Colon (tissue), 2 donors: ENCODE measurements at regions not wholly inside any gene's neighbourhood (a gene's known extent, or its start where the extent isn't known, plus 50 kb on each side); places are given as distances from the start of the nearest gene placed in this dataset.

Source experiments
- FAIRE-seq: peaks from 2 replicates; lab custom pipeline; 2012; peaks lifted over from hg19 to GRCh38; lab: Jason Lieb, UNC
- donor health status: control.
- donor health status: control.

- no peak for FAIRE-seq
These were observed 234.4 kb downstream of the KCNA4 start for GRCh38 chr11:29782447-29782846.

GRCh38 chr11:29781268-29781667 is 235.6 kb downstream of the KCNA4 start:
- no peak for FAIRE-seq

DNA sequence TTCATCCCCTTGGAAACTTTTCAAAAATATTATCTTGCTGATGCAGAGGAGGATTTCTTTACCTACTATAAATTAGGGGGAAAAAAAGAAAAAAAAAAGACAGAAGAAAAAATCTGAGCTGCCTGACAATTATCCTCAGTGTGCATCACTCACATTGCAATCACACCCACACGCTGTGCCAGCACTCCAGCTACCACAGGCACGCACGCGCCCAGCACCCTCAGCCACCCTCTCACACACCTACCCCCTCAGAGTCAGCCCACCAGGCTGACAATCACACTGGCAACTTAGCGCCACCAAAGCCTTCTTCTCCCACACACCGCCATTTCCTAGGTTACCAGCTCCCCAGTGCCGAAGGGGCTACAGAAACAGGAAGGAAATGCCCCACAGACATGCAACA is 236.1 kb downstream of the KCNA4 start:
- FAIRE-seq = no peak

DNA sequence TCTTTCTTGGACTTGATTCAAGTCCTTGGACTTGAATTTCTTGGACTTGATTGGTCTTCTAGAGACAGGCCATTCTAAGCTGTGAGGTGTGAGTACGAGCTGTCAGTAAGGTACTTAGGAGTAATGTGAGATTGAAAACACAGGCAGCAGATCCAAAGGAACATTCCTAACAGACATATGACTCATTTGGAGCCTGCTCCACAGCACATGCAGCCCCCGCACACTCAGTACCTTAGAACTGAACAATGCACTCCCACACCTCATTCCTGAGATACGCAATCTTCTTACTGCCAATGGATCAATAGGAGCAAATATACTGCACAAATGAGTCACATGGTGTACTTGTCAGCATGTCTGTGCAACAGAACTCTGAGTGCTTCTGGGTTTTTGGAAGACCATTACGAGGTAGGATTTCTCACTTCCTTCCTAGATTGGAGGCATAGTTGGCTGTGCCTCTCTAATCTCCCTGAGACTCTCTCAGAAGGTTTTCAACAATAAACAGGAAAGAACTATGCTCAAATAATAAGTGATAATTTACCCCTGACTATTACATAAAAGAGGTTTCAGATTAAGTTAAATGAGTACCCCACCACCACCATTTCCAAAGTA is 243.1 kb downstream of the KCNA4 start:
- FAIRE-seq = no peak

GRCh38 chr11:29756871-29757270 is 260.0 kb downstream of the KCNA4 start:
- FAIRE-seq = no peak

GRCh38 chr11:29755474-29755873 is 261.4 kb downstream of the KCNA4 start:
- no peak for FAIRE-seq

DNA sequence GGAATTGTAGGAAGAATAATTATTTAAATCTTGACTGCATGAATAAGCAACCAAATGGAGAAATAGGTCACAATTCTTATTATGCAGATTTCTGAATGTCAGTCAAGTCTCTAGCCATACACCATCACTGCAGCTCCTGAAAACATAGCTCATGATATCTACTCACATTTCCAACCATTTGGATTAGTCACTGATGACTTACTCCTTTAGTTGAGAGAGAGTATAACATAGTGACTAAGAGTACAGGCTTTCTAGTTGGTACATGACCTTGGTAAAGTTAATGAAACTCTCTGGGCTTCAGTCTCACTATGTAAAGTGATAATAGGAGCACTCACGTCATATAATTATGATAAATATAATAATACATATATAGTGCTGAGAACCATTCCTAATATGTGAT is 265.2 kb downstream of the KCNA4 start:
- FAIRE-seq = no peak

GRCh38 chr11:29750392-29750791 is 266.4 kb downstream of the KCNA4 start:
- no peak for FAIRE-seq

- no peak for FAIRE-seq
These were observed 282.5 kb downstream of the KCNA4 start for GRCh38 chr11:29734287-29734686.

DNA sequence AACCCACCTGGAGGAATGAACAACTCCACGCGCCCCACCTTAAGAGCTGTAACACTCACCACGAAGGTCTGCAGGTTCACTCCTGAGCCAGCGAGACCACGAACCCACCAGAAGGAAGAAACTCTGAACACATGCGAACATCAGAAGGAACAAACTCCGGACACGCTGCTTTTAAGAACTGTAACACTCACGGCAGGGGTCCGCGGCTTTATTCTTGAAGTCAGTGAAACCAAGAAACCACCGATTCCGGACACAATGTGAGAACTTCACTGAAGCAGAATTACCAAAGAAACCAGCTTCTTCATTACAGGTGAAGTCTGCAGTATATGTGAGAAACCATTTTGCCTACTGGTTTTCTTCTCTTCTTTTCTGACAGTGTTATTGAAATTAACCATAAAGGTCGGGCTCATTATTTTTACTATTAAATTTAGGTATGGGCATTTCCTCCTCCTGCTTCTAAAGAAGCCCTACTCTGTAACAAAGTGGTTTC is 303.0 kb downstream of the KCNA4 start:
- no peak for FAIRE-seq

GRCh38 chr11:29712616-29713015 is 304.2 kb downstream of the KCNA4 start:
- no peak for FAIRE-seq

- FAIRE-seq = no peak
These were observed 308.9 kb downstream of the KCNA4 start for GRCh38 chr11:29707924-29708323.

DNA sequence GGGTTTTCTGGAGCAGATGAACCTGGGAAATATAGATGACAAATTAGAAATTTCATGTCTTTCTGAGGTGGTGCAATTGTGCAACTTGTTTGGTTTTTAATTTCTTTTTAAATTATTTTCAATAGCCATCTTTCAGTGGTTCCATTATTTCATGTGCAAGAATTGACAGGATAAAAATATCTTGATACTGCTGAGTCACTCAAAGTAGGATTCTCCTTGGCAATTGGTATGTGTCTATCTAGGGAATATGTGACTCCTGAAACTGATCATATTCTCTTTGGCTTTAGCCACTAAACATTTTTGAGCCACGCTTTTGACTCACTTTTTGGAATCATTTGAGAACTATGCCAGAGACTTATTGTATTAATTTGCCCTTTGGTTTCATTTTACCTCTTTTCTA is 331.5 kb downstream of the KCNA4 start:
- FAIRE-seq = no peak

DNA sequence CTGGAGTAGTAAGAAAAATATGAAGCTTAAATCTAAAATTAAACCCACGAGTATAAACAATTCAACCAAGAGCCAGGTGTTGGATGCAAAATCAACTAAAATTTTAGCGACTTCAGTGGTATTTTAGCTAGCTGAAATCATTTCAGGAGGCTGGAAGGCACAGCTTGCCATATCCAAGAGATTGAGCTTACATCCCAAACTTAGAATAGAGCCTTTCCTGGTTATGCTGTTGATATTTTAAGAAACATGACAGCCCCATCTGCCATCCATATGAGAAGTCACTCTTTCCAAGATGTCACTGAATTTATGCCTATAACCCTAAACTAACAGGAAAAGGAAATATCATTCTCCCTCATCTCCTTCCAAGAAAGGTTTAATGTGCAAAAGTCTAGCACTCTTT is 334.0 kb downstream of the KCNA4 start:
- FAIRE-seq = no peak

GRCh38 chr11:29679996-29680395 is 336.8 kb downstream of the KCNA4 start:
- FAIRE-seq = no peak

GRCh38 chr11:29676993-29677392 is 339.8 kb downstream of the KCNA4 start:
- no peak for FAIRE-seq

- FAIRE-seq = no peak
These were observed 347.5 kb downstream of the KCNA4 start for GRCh38 chr11:29669310-29669709.

- no peak for FAIRE-seq
These were observed 359.1 kb downstream of the KCNA4 start for GRCh38 chr11:29657709-29658108.

GRCh38 chr11:29656597-29656996 is 360.2 kb downstream of the KCNA4 start:
- FAIRE-seq = no peak

DNA sequence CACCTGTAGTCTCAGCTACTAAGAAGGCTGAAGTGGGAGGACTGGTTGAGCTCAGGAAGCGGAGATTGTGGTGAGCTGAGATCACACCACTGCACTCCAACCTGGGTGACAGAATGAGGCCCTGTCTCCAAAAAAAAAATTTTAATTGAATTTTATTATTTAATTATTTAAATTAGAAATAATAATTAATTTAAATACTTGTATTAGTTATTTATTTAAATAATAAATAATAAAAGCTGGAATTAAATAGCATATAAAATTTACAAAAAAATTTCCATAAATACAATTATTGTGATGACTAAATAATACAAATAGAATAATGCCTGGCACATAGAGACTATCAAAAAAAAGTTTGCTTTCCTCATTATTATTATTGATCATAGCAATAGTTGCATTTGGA is 371.5 kb downstream of the KCNA4 start:
- no peak for FAIRE-seq

DNA sequence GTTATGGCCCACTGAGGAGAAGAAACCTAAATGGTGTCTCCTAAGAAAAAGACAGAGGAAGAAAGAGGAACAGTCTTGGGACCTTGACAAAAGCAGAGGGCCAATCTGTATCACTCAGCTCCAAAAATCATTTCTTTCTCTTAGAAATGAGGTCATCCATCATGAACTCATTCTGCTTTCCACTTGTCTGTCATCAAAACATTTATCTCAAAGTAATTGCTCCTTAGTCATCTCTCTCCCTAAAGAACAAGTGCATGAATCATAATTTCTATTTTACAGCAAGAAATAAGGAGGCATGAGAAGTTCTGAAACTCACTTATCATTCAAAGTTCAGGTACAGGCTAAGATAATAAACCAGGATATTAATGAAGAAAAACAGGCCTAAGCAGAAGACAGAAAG is 375.6 kb downstream of the KCNA4 start:
- no peak for FAIRE-seq

- FAIRE-seq = no peak
These were observed 382.1 kb downstream of the KCNA4 start for GRCh38 chr11:29634744-29635143.

DNA sequence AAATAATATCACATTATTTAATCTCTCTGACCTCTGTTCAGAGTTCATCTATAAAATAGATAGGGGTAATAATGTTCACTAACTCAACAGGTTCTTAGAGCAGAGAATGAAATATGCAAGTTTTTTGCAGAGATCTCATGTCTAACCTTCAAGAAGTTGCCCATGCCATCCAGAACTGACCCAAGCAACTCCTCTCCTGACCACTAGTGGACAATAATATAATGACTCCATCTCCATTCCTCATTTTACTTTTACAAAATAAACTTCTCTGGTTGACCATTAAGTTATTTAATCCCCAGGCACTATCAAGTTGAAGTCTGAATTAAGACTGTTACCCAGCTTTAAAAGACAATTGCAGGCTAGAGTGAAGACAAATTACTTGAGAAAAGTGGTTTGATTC is 382.6 kb downstream of the KCNA4 start:
- FAIRE-seq = no peak

GRCh38 chr11:29629286-29629685 is 387.5 kb downstream of the KCNA4 start:
- no peak for FAIRE-seq

DNA sequence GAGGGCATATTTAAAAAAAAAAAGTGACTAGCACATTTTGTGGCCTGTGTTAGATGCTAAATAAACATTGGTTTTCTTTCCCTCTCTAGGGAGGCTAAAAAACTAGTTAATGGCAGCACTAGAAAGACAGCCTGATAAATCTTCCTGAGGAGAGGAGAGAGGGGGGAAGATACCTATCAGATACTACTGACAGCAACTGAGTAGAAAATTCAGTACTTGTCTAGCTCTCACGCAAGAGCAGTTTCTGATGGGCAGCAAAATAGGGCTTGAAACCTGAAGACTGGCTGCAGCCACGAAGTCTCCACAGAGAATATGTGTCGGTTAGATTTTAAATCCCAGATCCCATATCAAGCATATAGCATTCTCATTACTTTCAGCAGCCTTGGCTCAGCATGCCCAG is 388.2 kb downstream of the KCNA4 start:
- FAIRE-seq = no peak
